Liver (tissue), 3 donors: ENCODE measurements at regions not wholly inside any gene's neighbourhood (a gene's known extent, or its start where the extent isn't known, plus 50 kb on each side); places are given as distances from the start of the nearest gene placed in this dataset.

Source experiments
- ATF3 ChIP-seq: IDR thresholded peaks from 2 replicates; pipeline ENCODE4 v1.6.1; 2016; ENCODE audit warnings: antibody characterized with exemption
- CTCF ChIP-seq: fragments of 150-350 bp; IDR thresholded peaks from 2 replicates; pipeline ENCODE4 v1.5.1; 2017; ENCODE audit warnings: improper control_type of control experiment, low read depth, low read length; ENCODE audit not compliant: missing input control
- EGR1 ChIP-seq, 2 donors: IDR thresholded peaks; 2 replicates each; pipeline ENCODE4 v1.6.1; 2016 to 2018; ENCODE audit warnings: antibody characterized with exemption in 2 of 2, low read depth in 2 of 2
- HNF4G ChIP-seq: IDR thresholded peaks from 2 replicates; pipeline ENCODE4 v1.6.1; 2016; ENCODE audit warnings: antibody characterized with exemption
- JUND ChIP-seq, 2 donors: IDR thresholded peaks; 2 replicates each; pipeline ENCODE4 v1.6.1; 2016; ENCODE audit warnings: antibody characterized with exemption in 2 of 2
- SP1 ChIP-seq: IDR thresholded peaks from 2 replicates; pipeline ENCODE4 v1.6.1; 2018; ENCODE audit warnings: antibody characterized with exemption, mild to moderate bottlenecking
- TAF1 ChIP-seq: conservative IDR thresholded peaks from 2 replicates; pipeline ENCODE4 v1.6.1; 2016; ENCODE audit warnings: antibody characterized with exemption, mild to moderate bottlenecking
- YY1 ChIP-seq: IDR thresholded peaks from 2 replicates; pipeline ENCODE4 v1.6.1; 2016; ENCODE audit warnings: antibody characterized with exemption, mild to moderate bottlenecking
- TF ChIP-seq, protein P1 (sequence below): IDR thresholded peaks from 2 replicates; pipeline ENCODE4 v1.6.1; 2016; ENCODE audit warnings: antibody characterized with exemption, mild to moderate bottlenecking
- donor health status: healthy.
- donor health status: healthy.

DNA sequence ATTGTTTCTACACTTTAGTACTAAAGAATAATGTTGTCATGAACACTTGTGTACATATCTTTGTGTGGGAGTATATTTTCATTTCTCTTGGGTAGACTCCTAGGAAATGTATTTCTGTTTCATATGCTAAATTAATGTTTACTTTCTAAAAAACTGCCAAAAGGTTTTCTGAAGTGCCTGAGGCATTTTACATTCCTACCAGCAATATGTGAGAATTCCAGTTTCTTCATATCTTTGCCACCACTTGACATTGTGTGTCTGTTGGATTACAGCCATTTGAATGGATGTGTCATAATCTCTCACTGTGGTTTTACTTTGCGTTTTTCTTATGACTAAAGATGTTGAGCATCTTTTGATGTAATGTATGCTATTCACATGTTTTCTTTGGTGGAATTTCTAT, 428.2 kb upstream of the KCNH7 start:
- TF ChIP-seq CTCF (no peak), JUND (IDR thresholded peaks at IDR 0.05) (no peak), SP1 (no peak), TAF1 (no peak), EGR1 (IDR thresholded peaks at IDR 0.05; ENCODE audit: low read depth in 2 of 2) (no peak), ATF3 (no peak), YY1 (no peak), HNF4G (no peak)
- TF ChIP-seq, protein P1, sequence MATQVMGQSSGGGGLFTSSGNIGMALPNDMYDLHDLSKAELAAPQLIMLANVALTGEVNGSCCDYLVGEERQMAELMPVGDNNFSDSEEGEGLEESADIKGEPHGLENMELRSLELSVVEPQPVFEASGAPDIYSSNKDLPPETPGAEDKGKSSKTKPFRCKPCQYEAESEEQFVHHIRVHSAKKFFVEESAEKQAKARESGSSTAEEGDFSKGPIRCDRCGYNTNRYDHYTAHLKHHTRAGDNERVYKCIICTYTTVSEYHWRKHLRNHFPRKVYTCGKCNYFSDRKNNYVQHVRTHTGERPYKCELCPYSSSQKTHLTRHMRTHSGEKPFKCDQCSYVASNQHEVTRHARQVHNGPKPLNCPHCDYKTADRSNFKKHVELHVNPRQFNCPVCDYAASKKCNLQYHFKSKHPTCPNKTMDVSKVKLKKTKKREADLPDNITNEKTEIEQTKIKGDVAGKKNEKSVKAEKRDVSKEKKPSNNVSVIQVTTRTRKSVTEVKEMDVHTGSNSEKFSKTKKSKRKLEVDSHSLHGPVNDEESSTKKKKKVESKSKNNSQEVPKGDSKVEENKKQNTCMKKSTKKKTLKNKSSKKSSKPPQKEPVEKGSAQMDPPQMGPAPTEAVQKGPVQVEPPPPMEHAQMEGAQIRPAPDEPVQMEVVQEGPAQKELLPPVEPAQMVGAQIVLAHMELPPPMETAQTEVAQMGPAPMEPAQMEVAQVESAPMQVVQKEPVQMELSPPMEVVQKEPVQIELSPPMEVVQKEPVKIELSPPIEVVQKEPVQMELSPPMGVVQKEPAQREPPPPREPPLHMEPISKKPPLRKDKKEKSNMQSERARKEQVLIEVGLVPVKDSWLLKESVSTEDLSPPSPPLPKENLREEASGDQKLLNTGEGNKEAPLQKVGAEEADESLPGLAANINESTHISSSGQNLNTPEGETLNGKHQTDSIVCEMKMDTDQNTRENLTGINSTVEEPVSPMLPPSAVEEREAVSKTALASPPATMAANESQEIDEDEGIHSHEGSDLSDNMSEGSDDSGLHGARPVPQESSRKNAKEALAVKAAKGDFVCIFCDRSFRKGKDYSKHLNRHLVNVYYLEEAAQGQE = no peak
